Caco-2 (cell line): ENCODE measurements at regions not wholly inside any gene's neighbourhood (a gene's known extent, or its start where the extent isn't known, plus 50 kb on each side); places are given as distances from the start of the nearest gene placed in this dataset.

ENCODE experiments used
- BruUV-seq: library from RNA; stranded (reverse); fragments of 400-500 nt; replicated peaks from 2 replicates; lab custom pipeline; 2021; lab: Mats Ljungman, UMichigan
- CTCF ChIA-PET: fragments of 300-600 bp; sonication (Branson Sonifier 250); formaldehyde crosslinking; loops from one replicate; lab custom pipeline; 2022; ENCODE audit warnings: antibody characterized with exemption; lab: Charles Lee
- POLR2A ChIA-PET: fragments of 300-600 bp; sonication (Branson Sonifier 250); formaldehyde crosslinking; loops from one replicate; lab custom pipeline; 2022; ENCODE audit warnings: antibody characterized with exemption; lab: Charles Lee
- DNase-seq, 2 experiments: peaks; one replicate each; pipeline versions ENCODE4 v3.0.0 to v3.0.0-alpha.2; 2020 to 2022
- H3K27me3 ChIP-seq: replicated peaks from 2 replicates; pipeline ENCODE4 v1.6.0; 2011; ENCODE audit warnings: low read length; ENCODE audit not compliant: control insufficient read depth, insufficient read depth
- H3K36me3 ChIP-seq: 2 replicates; pipeline ENCODE4 v1.5.1; 2011; ENCODE audit warnings: low read length; ENCODE audit not compliant: control insufficient read depth, insufficient read depth
- H3K4me1 ChIP-seq: fragments of 250-450 bp; sonication (Bioruptor Pico); 2 replicates; pipeline ENCODE4 v1.5.1; 2020; ENCODE audit warnings: mild to moderate bottlenecking
- H3K4me3 ChIP-seq: 2 replicates; pipeline ENCODE4 v1.5.1; 2011; ENCODE audit warnings: low read depth, mild to moderate bottlenecking, control low read depth, low read length
- H3K9me3 ChIP-seq: fragments of 250-450 bp; sonication (Bioruptor Pico); 2 replicates; pipeline ENCODE4 v1.5.1; 2020; ENCODE audit warnings: mild to moderate bottlenecking, moderate library complexity
- H3K27ac Mint-ChIP-seq: one replicate; pipeline ENCODE4 v1.8.0; 2022; ENCODE audit warnings: mixed read lengths; ENCODE audit not compliant: unreplicated experiment
- H3K27me3 Mint-ChIP-seq: one replicate; pipeline ENCODE4 v1.8.0; 2022; ENCODE audit warnings: mixed read lengths; ENCODE audit not compliant: insufficient read depth, unreplicated experiment
- H3K36me3 Mint-ChIP-seq: one replicate; pipeline ENCODE4 v1.8.0; 2022; ENCODE audit warnings: mild to moderate bottlenecking, mixed read lengths; ENCODE audit not compliant: insufficient read depth, unreplicated experiment
- H3K4me1 Mint-ChIP-seq: one replicate; pipeline ENCODE4 v1.8.0; 2022; ENCODE audit warnings: low read depth, mixed read lengths; ENCODE audit not compliant: unreplicated experiment
- H3K4me3 Mint-ChIP-seq: one replicate; pipeline ENCODE4 v1.8.0; 2022; ENCODE audit warnings: mild to moderate bottlenecking, moderate library complexity, mixed read lengths; ENCODE audit not compliant: unreplicated experiment
- H3K9me3 Mint-ChIP-seq: one replicate; pipeline ENCODE4 v1.8.0; 2022; ENCODE audit warnings: mixed read lengths; ENCODE audit not compliant: unreplicated experiment
- intact Hi-C: fragments of 100-400 bp; cut with micrococcal nuclease; formaldehyde crosslinking; loops from one replicate; pipeline ENCODE4 v1.10.0; 2022; ENCODE audit not compliant: unreplicated experiment
- TF ChIP-seq, protein P1 (sequence below), 2 experiments: fragments of 200-600 bp in 1 of 2; IDR thresholded peaks; 1 replicate in 1 of 2; 2 replicates in 1 of 2; pipeline versions ENCODE4 v1.5.1 to v1.8.0; 2011 to 2022; ENCODE audit warnings: antibody characterized with exemption in 1 of 2, control low read depth in 1 of 2, inconsistent platforms in 1 of 2, low read depth in 1 of 2, low read length in 1 of 2, mild to moderate bottlenecking in 1 of 2, moderate library complexity in 1 of 2; ENCODE audit not compliant: insufficient read depth in 1 of 2, severe bottlenecking in 1 of 2, unreplicated experiment in 1 of 2

DNA sequence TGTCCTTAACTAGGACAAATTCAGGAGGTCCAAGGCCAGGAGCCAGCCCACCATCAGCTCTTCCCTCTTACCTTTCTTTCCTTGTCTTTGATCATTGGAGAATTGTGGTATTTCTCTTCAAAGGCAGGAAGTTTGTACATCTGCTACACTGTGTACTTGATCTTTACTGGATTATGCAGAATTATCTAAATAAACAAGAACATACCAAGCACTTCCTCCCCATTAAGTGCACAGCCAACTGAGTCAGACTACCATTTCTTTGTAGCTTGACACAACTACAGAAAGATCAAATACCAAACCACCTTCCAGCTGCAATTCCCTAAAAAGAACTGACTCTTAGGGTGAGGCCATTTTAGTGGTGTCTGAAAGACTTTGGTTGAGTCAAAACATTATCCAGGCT is 195.1 kb downstream of the HDGFL1 start:
- Mint-ChIP-seq H3K27me3 (no peaks in the 10 kb centered on the region), H3K9me3 (peaks cover 19% of the 10 kb centered on the region), H3K4me3 (no peak overlapping the region), H3K4me1 (peaks cover 6% of the 10 kb centered on the region), H3K36me3 (no peaks in the 10 kb centered on the region), H3K27ac (no peak overlapping the region)
- Histone ChIP-seq H3K4me3 (no peak overlapping the region), H3K36me3 (no peaks in the 10 kb centered on the region), H3K27me3 (no peaks in the 10 kb centered on the region), H3K4me1 (no peaks in the 10 kb centered on the region), H3K9me3 (peaks cover 4% of the 10 kb centered on the region; the same call in 1 of the 2 replicates)
- DNase-seq, result peak in 1 of 2 experiments; percentile 9
- TF ChIP-seq, protein P1, sequence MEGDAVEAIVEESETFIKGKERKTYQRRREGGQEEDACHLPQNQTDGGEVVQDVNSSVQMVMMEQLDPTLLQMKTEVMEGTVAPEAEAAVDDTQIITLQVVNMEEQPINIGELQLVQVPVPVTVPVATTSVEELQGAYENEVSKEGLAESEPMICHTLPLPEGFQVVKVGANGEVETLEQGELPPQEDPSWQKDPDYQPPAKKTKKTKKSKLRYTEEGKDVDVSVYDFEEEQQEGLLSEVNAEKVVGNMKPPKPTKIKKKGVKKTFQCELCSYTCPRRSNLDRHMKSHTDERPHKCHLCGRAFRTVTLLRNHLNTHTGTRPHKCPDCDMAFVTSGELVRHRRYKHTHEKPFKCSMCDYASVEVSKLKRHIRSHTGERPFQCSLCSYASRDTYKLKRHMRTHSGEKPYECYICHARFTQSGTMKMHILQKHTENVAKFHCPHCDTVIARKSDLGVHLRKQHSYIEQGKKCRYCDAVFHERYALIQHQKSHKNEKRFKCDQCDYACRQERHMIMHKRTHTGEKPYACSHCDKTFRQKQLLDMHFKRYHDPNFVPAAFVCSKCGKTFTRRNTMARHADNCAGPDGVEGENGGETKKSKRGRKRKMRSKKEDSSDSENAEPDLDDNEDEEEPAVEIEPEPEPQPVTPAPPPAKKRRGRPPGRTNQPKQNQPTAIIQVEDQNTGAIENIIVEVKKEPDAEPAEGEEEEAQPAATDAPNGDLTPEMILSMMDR (IDR thresholded peaks at IDR 0.05; ENCODE audit: insufficient read depth in 1 of 2, low read depth in 1 of 2, low read length in 1 of 2, severe bottlenecking in 1 of 2, unreplicated experiment in 1 of 2), result no peak
- BruUV-seq, result no TSS peak
- intact Hi-C loops, result no loop called here
- CTCF ChIA-PET, result no interaction called here
- POLR2A ChIA-PET, result no interaction called here

DNA sequence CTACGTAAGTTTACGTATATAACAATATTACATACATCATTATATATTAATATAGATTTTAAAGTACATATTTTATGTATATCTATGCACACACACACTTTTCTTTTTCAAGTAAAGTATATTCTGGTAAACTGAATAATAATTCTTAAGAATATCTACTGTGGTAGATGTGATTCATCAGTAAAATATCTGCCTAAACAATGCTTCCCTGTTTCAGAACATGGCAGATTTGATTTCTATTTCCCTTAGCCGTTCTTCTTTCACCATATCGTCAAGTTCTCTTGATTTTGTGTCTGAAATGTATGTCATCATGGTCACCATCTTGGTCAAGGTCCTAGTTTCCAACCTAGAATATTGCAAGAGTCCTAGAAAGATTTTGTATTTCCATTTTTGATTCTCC is 195.6 kb downstream of the HDGFL1 start:
- no peaks in the 10 kb centered on the region for H3K36me3 Mint-ChIP-seq
- Histone ChIP-seq H3K36me3 (no peaks in the 10 kb centered on the region), H3K4me3 (no peak overlapping the region), H3K9me3 (peaks cover 4% of the 10 kb centered on the region; the same call in 1 of the 2 replicates), H3K27me3 (no peaks in the 10 kb centered on the region), H3K4me1 (no peaks in the 10 kb centered on the region)
- peaks cover 19% of the 10 kb centered on the region for H3K9me3 Mint-ChIP-seq
- BruUV-seq, result no TSS peak
- no peak overlapping the region for H3K4me3 Mint-ChIP-seq
- DNase-seq, result no peak
- CTCF ChIA-PET, result no interaction called here
- H3K4me1 Mint-ChIP-seq, result peaks cover 6% of the 10 kb centered on the region
- TF ChIP-seq, protein P1 (IDR thresholded peaks at IDR 0.05; ENCODE audit: insufficient read depth in 1 of 2, low read depth in 1 of 2, low read length in 1 of 2, severe bottlenecking in 1 of 2, unreplicated experiment in 1 of 2), result no peak
- intact Hi-C loops, result no loop called here
- no peak overlapping the region for H3K27ac Mint-ChIP-seq
- no peaks in the 10 kb centered on the region for H3K27me3 Mint-ChIP-seq
- POLR2A ChIA-PET, result no interaction called here

DNA sequence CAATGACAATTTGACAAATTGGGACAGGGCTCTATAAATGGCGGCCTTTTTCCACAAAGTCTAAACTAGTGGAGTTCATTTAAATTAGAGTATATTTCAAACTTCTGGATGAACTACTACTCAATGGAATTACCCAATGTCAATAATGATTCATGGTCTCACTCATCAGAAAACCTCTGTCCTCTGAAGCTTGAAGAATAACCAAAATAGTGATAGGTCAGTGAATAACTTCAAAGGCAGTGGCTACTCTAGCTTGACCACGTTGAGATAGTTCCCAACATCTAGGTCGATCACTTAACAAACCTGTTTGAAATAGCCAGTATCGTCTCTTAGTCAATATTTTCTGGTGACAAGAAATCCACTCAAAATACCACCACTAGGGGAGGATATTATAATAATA is 197.6 kb downstream of the HDGFL1 start:
- no peak overlapping the region for H3K27ac Mint-ChIP-seq
- no peak for DNase-seq
- TF ChIP-seq, protein P1 (IDR thresholded peaks at IDR 0.05; ENCODE audit: insufficient read depth in 1 of 2, low read depth in 1 of 2, low read length in 1 of 2, severe bottlenecking in 1 of 2, unreplicated experiment in 1 of 2), result no peak
- H3K4me1 Mint-ChIP-seq, result peaks cover 6% of the 10 kb centered on the region
- Histone ChIP-seq H3K4me1 (no peaks in the 10 kb centered on the region), H3K27me3 (no peaks in the 10 kb centered on the region), H3K4me3 (no peak overlapping the region), H3K9me3 (peaks cover 4% of the 10 kb centered on the region; the same call in 1 of the 2 replicates), H3K36me3 (no peaks in the 10 kb centered on the region)
- CTCF ChIA-PET, result no interaction called here
- no TSS peak for BruUV-seq
- H3K4me3 Mint-ChIP-seq, result no peak overlapping the region
- peaks cover 20% of the 10 kb centered on the region for H3K9me3 Mint-ChIP-seq
- H3K27me3 Mint-ChIP-seq, result no peaks in the 10 kb centered on the region
- intact Hi-C loops, result no loop called here
- H3K36me3 Mint-ChIP-seq, result no peaks in the 10 kb centered on the region
- POLR2A ChIA-PET, result no interaction called here
